HG02970 (cell line): ENCODE measurements at regions not wholly inside any gene's neighbourhood (a gene's known extent, or its start where the extent isn't known, plus 50 kb on each side); places are given as distances from the start of the nearest gene placed in this dataset.
"Not testable (repeated sequence)": the region's sequence is repeated elsewhere in the genome, so short reads cannot be mapped to it uniquely, and the experiment has no call there.

ENCODE experiments used
- ATAC-seq: cut with Tn5 transposase; IDR thresholded peaks from one replicate; pipeline ENCODE4 v1.9.1; 2021; ENCODE audit warnings: mild to moderate bottlenecking, moderate library complexity, moderate number of reproducible peaks; ENCODE audit not compliant: unreplicated experiment, low FRiP score

GRCh38 chr16:56029026-56029425 lies 153.9 kb upstream of the CES5A start:
- no peak for ATAC-seq

GRCh38 chr16:56022818-56023217 lies 147.6 kb upstream of the CES5A start:
- no peak for ATAC-seq

- ATAC-seq, result no peak
Measured at GRCh38 chr16:56019274-56019673, 144.1 kb upstream of the CES5A start.

GRCh38 chr16:56013962-56014552 lies 138.9 kb upstream of the CES5A start:
- no peak for ATAC-seq

- ATAC-seq, result no peak
Measured at GRCh38 chr16:56012482-56012811, 137.3 kb upstream of the CES5A start.

- ATAC-seq, result no peak
Measured at GRCh38 chr16:56011808-56012481, 136.8 kb upstream of the CES5A start.

GRCh38 chr16:56005958-56006357 lies 130.8 kb upstream of the CES5A start:
- no peak for ATAC-seq

GRCh38 chr16:55999683-56000082 lies 124.5 kb upstream of the CES5A start:
- no peak for ATAC-seq

- ATAC-seq, result no peak
Measured at GRCh38 chr16:55993088-55993487, 117.9 kb upstream of the CES5A start.

GRCh38 chr16:55992551-55992950 lies 117.4 kb upstream of the CES5A start:
- ATAC-seq, result no peak

- ATAC-seq, result no peak
Measured at GRCh38 chr16:55991843-55992242, 116.7 kb upstream of the CES5A start.

- no peak for ATAC-seq
Measured at GRCh38 chr16:55989569-55989907, 114.4 kb upstream of the CES5A start.

GRCh38 chr16:55988850-55989568 lies 113.8 kb upstream of the CES5A start:
- not testable (repeated sequence) for ATAC-seq

- no peak for ATAC-seq
Measured at GRCh38 chr16:55988013-55988412, 112.8 kb upstream of the CES5A start.

- ATAC-seq, result no peak
Measured at GRCh38 chr16:55982597-55982996, 107.4 kb upstream of the CES5A start.

- no peak for ATAC-seq
Measured at GRCh38 chr16:55981557-55981956, 106.4 kb upstream of the CES5A start.

GRCh38 chr16:55976815-55977214 lies 101.6 kb upstream of the CES5A start:
- no peak for ATAC-seq

- ATAC-seq, result no peak
Measured at GRCh38 chr16:55971447-55971846, 96.3 kb upstream of the CES5A start.

- no peak for ATAC-seq
Measured at GRCh38 chr16:55968221-55968620, 93.0 kb upstream of the CES5A start.

GRCh38 chr16:55964923-55965475 lies 89.8 kb upstream of the CES5A start:
- no peak for ATAC-seq

GRCh38 chr16:55955845-55956244 lies 80.7 kb upstream of the CES5A start:
- ATAC-seq, result no peak

GRCh38 chr16:55955424-55955823 lies 80.3 kb upstream of the CES5A start:
- ATAC-seq, result no peak
